Endothelial cell of umbilical vein (primary cell): ENCODE measurements at regions not wholly inside any gene's neighbourhood (a gene's known extent, or its start where the extent isn't known, plus 50 kb on each side); places are given as distances from the start of the nearest gene placed in this dataset.

ENCODE experiments used
- BruUV-seq: library from RNA; stranded (reverse); fragments of 400-500 nt; replicated peaks from 2 replicates; lab custom pipeline; 2021; lab: Mats Ljungman, UMichigan
- CTCF ChIA-PET: fragments of 300-600, 350-600 bp; sonication (Branson Sonifier 250); formaldehyde crosslinking; loops from one replicate; lab custom pipeline; 2021; ENCODE audit warnings: antibody characterized with exemption, inconsistent platforms; lab: Charles Lee
- POLR2A ChIA-PET: fragments of 300-600, 350-600 bp; sonication (Branson Sonifier 250); formaldehyde crosslinking; loops from one replicate; lab custom pipeline; 2021; ENCODE audit warnings: antibody characterized with exemption, inconsistent platforms; lab: Charles Lee
- DNase-seq: peaks from one replicate; pipeline ENCODE4 v3.0.0-alpha.2; 2011; ENCODE audit warnings: low read depth, low spot score
- FAIRE-seq: peaks from 2 replicates; lab custom pipeline; 2011; peaks lifted over from hg19 to GRCh38; lab: Jason Lieb, UNC
- H2AFZ ChIP-seq: 2 replicates; pipeline ENCODE4 v1.6.0; 2012; ENCODE audit warnings: low read depth, low read length, control low read depth, inconsistent platforms
- H3K27ac ChIP-seq: 2 replicates; pipeline ENCODE4 v1.5.1; 2011; ENCODE audit warnings: low read depth, mild to moderate bottlenecking, control low read depth, low read length, moderate library complexity; ENCODE audit not compliant: insufficient read depth
- H3K27me3 ChIP-seq, 2 experiments: 2 replicates each; pipeline versions ENCODE4 v1.6.0 to v1.6.1; 2011; ENCODE audit warnings: low read length in 2 of 2, mixed read lengths in 1 of 2; ENCODE audit not compliant: control insufficient read depth in 2 of 2, insufficient read depth in 2 of 2
- H3K36me3 ChIP-seq, 2 experiments: 2 replicates in 1 of 2; 3 replicates in 1 of 2; pipeline ENCODE4 v1.5.1; 2011; ENCODE audit warnings: low read length in 2 of 2, mild to moderate bottlenecking in 1 of 2, moderate library complexity in 1 of 2; ENCODE audit not compliant: control insufficient read depth in 2 of 2, insufficient read depth in 2 of 2; ENCODE audit errors: extremely low read depth in 1 of 2
- H3K4me1 ChIP-seq: 3 replicates; pipeline ENCODE4 v1.5.1; 2011; ENCODE audit warnings: mild to moderate bottlenecking, low read length; ENCODE audit not compliant: control insufficient read depth, insufficient read depth; ENCODE audit errors: extremely low read depth
- H3K4me2 ChIP-seq: 2 replicates; pipeline ENCODE4 v1.6.1; 2011; ENCODE audit warnings: low read length, control low read depth, mixed read lengths; ENCODE audit not compliant: insufficient read depth
- H3K4me3 ChIP-seq, 3 experiments: fragments of 200-600 bp in 1 of 3; sonication (generic), shearing (Covaris generic) in 1 of 3; replicated peaks in 1 of 3; 2 replicates each; pipeline ENCODE4 v1.5.1; 2011 to 2016; ENCODE audit warnings: control low read depth in 3 of 3, low read length in 3 of 3, mild to moderate bottlenecking in 2 of 3, inconsistent platforms in 1 of 3, low read depth in 1 of 3, moderate library complexity in 1 of 3; ENCODE audit not compliant: insufficient read depth in 1 of 3
- H3K79me2 ChIP-seq: 2 replicates; pipeline ENCODE4 v1.6.0; 2012; ENCODE audit warnings: low read length, inconsistent platforms; ENCODE audit not compliant: control insufficient read depth, insufficient read depth
- H3K9ac ChIP-seq: replicated peaks from 2 replicates; pipeline ENCODE3; 2011; ENCODE audit warnings: low read length, control low read depth; ENCODE audit not compliant: insufficient read depth; ENCODE audit errors: extremely low read depth
- H3K9me1 ChIP-seq: replicated peaks from 3 replicates; pipeline ENCODE4 v1.6.0; 2011; ENCODE audit warnings: mild to moderate bottlenecking, low read length; ENCODE audit not compliant: control insufficient read depth, insufficient read depth; ENCODE audit errors: extremely low read depth
- H3K9me3 ChIP-seq: replicated peaks from 2 replicates; pipeline ENCODE4 v1.5.1; 2012; ENCODE audit warnings: low read length, inconsistent platforms; ENCODE audit not compliant: control insufficient read depth, insufficient read depth
- H4K20me1 ChIP-seq: replicated peaks from 2 replicates; pipeline ENCODE3; 2011; ENCODE audit warnings: mild to moderate bottlenecking, low read length; ENCODE audit not compliant: control insufficient read depth, insufficient read depth; ENCODE audit errors: extremely low read depth
- EZH2 ChIP-seq: IDR thresholded peaks from 2 replicates; pipeline ENCODE4 v1.6.1; 2012; ENCODE audit warnings: borderline replicate concordance, low read depth, mild to moderate bottlenecking, moderate library complexity, low read length, inconsistent platforms; ENCODE audit not compliant: severe bottlenecking
- FOS ChIP-seq: IDR thresholded peaks from 2 replicates; pipeline ENCODE4 v1.6.1; 2011; ENCODE audit warnings: mild to moderate bottlenecking, low read length, moderate library complexity, borderline replicate concordance; ENCODE audit not compliant: insufficient read depth
- GATA2 ChIP-seq: IDR thresholded peaks from 2 replicates; pipeline ENCODE4 v1.7.0; 2011; ENCODE audit warnings: low read depth, mild to moderate bottlenecking, moderate library complexity, mixed read lengths, low read length; ENCODE audit not compliant: insufficient read length, insufficient read depth
- JUN ChIP-seq: IDR thresholded peaks from 2 replicates; pipeline ENCODE4 v1.6.1; 2011; ENCODE audit warnings: borderline replicate concordance, low read depth; ENCODE audit not compliant: insufficient read length, insufficient read depth
- MAX ChIP-seq: IDR thresholded peaks from 2 replicates; pipeline ENCODE4 v1.6.1; 2011; ENCODE audit not compliant: insufficient read depth, insufficient read length
- MYC ChIP-seq: IDR thresholded peaks from one replicate; pipeline ENCODE4 v1.6.1; 2011; ENCODE audit warnings: mild to moderate bottlenecking, low read depth, low read length
- POLR2A ChIP-seq: IDR thresholded peaks from 2 replicates; pipeline ENCODE4 v1.6.1; 2012; ENCODE audit warnings: low read depth, mild to moderate bottlenecking, control low read depth, low read length
- POLR2AphosphoS5 ChIP-seq: IDR thresholded peaks from 2 replicates; pipeline ENCODE4 v1.6.1; 2012; ENCODE audit warnings: low read depth, mild to moderate bottlenecking, control low read depth, low read length, moderate library complexity; ENCODE audit not compliant: insufficient read depth
- dilution Hi-C: fragments of 300-500 bp; cut with MboI; formaldehyde crosslinking; loops from one replicate; pipeline ENCODE4 v1.15.0; 2019; ENCODE audit warnings: low sequenced_read_pairs; ENCODE audit not compliant: extremely low pct_ligation_motif_present
- intact Hi-C: fragments of 100-400 bp; cut with micrococcal nuclease; formaldehyde crosslinking; loops from one replicate; pipeline ENCODE4 v1.10.0; 2022
- TF ChIP-seq, protein P1 (sequence below), 2 donors: IDR thresholded peaks; 1 replicate in 1 of 2; 2 replicates in 1 of 2; pipeline ENCODE4 v1.5.1; 2011; ENCODE audit warnings: low read length in 2 of 2, mild to moderate bottlenecking in 2 of 2, moderate library complexity in 2 of 2, control low read depth in 1 of 2, inconsistent platforms in 1 of 2, low read depth in 1 of 2; ENCODE audit not compliant: insufficient read depth in 1 of 2; ENCODE audit errors: extremely low read depth in 1 of 2

DNA sequence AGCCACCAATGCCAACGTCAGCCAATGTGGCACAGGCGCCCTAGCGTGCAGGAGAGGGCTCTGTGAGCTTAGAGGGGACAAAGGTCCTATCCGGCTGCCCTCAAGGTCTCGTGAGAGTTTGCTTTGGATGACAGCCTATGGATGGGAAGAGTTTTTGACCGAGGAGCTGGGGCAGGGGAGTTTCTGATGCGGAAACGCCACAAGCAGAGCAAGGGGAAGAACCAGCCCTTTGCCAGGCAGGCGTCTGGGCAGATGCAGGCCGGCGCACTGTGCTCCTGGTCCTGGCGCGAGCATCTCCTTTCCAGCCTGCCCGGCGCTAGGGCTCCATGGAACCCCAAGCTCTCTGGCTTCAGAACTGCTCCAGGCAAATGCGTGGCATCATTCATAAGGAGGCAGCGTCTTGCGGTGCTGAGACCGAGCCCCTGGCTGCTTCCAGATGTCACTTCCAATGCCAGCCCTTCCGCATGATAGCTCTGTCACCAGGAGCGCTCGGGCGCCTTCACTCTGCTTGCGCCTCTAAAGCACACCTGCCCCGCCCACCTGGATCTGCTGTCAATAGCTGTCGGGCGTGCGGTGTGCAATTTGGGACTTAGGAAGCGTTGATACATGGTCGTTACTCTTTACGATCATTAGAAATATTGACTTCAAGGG lies 374.9 kb upstream of the IRX1 start:
- Histone ChIP-seq H4K20me1 (no peaks in the 10 kb centered on the region), H3K9ac (no peak overlapping the region), H3K79me2 (no peaks in the 10 kb centered on the region), H3K27me3 (no peaks in the 10 kb centered on the region), H3K27ac (no peak overlapping the region), H3K4me1 (no peaks in the 10 kb centered on the region), H3K4me3 (no peak overlapping the region), H3K4me2 (no peak overlapping the region), H3K9me1 (no peaks in the 10 kb centered on the region), H3K36me3 (no peaks in the 10 kb centered on the region), H2AFZ (no peak overlapping the region), H3K9me3 (peaks cover 12% of the 10 kb centered on the region)
- DNase-seq (no peak), FAIRE-seq (no peak)
- BruUV-seq = no TSS peak
- TF ChIP-seq POLR2AphosphoS5 (no peak), EZH2 (no peak), FOS (no peak), MYC (no peak), GATA2 (no peak), JUN (no peak), MAX (no peak), POLR2A (no peak)
- TF ChIP-seq, protein P1, sequence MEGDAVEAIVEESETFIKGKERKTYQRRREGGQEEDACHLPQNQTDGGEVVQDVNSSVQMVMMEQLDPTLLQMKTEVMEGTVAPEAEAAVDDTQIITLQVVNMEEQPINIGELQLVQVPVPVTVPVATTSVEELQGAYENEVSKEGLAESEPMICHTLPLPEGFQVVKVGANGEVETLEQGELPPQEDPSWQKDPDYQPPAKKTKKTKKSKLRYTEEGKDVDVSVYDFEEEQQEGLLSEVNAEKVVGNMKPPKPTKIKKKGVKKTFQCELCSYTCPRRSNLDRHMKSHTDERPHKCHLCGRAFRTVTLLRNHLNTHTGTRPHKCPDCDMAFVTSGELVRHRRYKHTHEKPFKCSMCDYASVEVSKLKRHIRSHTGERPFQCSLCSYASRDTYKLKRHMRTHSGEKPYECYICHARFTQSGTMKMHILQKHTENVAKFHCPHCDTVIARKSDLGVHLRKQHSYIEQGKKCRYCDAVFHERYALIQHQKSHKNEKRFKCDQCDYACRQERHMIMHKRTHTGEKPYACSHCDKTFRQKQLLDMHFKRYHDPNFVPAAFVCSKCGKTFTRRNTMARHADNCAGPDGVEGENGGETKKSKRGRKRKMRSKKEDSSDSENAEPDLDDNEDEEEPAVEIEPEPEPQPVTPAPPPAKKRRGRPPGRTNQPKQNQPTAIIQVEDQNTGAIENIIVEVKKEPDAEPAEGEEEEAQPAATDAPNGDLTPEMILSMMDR (IDR thresholded peaks at IDR 0.05; ENCODE audit: extremely low read depth in 1 of 2, insufficient read depth in 1 of 2, low read depth in 1 of 2, low read length in 2 of 2) = no peak
- intact Hi-C loops (no loop called here), dilution Hi-C loops (no loop called here)
- CTCF ChIA-PET = no interaction called here
- POLR2A ChIA-PET = no interaction called here
